ENCODE measurements at regions not wholly inside any gene's neighbourhood (a gene's known extent, or its start where the extent isn't known, plus 50 kb on each side); places are given as distances from the start of the nearest gene placed in this dataset.

DNA sequence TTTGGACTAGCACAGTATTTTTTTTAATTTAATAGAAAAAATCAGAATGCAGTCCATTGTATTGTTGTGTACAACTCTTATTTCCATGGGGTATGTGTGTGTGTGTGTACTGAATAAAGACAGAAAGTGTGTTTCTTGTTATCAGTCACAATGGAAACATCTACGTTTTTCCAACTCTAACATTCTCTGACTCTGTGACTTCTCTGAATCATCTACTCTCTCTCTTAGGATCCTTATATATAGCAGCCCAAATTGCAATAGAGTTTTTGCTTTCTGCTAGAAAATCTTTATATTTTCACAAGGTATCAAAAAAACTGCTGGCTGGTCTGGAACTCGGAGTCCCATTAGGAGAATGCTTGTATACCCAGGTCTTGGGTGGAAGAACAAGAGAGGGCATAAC, 138.9 kb upstream of the ARID2 start:
- DNase-seq: no peak

DNA sequence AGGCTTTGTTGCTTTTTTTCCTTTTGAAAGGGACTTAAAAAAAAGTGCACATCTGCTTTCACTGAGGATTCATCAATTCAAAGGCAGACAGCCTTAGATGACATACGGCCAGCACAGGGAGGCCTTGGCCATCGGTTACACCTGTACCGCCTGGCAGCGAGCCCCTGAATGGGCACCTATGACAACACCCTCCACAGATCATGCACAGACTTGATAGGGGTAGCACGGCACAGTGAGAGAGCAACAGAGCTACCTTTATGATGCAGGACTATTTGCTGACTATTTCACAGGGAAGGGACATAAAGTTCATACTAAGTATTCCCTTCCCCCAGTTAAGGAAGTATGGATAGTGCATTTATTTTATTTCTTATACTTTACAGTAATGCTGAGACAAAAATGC, 137.9 kb upstream of the ARID2 start:
- DNase-seq: no peak

DNA sequence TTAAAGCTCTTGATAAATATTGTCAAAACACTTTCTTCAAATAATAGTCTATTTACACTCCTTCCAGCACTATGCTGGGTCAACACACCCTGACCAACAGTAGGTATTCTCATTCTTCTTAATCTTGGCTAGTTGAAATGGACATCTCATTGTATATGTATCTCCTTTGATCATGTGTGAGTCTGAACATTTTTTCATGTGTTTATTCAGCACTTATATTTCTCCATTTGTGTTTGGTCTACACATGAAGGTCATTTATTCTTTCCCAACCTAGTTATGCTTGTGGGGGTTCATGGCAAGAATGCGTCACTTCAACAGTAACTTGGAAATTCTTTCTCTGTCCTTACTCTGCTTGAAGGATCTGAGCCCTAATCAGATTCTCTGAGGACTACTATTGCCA, 133.1 kb upstream of the ARID2 start:
- no peak for DNase-seq

DNA sequence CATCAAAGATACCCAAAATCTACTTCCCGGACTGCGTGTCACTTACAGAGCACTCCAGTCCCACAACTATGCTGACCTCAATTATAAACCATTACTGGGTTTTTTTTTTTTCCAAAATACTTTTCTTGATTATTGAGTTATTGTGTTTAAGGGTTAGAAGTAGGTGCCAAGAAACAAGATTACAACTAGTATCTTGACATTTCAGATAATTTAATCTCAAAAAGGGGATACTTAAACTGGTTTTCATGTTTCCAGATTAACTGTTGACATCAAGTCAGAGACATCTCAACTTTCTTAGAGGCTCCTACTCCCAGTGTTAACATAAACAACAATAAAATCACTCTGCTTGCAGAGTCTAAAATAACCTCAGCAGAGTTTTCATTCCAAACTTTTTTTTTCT, 131.2 kb upstream of the ARID2 start:
- no peak for DNase-seq

DNA sequence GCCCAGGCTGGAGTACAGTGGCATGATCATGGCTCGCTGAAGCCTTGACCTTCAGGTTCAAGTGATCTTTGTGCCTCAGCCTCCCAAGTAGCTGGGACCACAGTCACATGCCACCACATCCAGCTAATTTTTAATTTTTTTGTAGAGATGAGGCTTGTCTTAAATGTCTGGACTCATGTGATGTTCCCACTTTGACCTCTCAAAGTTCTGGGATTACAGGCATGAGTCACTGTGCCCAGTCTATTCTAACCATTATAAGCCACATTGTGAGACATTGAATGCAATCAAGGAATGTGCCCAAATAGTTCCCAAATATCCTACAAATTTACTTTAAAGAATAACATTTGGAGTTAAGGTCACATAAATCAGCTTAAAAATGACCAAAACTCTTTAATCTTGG, 130.7 kb upstream of the ARID2 start:
- no peak for DNase-seq

DNA sequence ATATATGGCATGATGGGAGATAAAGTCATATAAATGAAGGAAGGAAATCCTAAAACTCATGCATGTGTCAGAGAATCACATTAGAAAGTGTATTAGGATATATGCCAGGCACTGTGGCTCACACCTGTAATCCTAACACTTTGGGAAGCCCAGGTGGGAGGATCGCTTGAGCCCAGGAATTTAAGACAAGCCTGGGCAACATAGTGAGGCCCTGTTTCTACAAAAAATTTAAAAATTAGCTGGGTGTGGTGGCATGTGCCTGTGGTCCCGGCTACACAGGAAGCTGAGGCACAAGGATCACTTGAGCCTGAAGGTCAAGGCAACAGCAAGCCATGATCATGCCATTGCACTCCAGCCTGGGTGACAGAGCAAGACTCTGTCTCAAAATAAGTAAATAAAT, 130.3 kb upstream of the ARID2 start:
- DNase-seq: no peak

DNA sequence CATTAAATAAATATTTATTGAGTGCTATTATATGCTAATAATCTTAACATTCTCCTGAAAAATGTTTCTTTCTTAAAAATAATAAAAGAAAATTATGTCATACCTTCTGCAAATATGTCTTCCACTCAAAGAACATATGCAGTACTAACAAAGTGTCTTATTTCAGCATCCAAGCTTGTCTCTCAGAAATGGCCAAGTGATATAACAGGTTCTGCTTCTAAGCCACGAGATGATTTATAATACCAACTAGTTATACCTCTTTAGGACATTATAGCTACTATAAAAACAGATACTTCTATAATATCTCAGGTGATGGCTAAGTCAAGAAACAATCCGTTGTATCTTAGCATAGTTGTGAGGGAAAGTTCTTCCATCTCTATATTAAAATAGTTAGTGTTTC, 128.1 kb upstream of the ARID2 start:
- DNase-seq: no peak

DNA sequence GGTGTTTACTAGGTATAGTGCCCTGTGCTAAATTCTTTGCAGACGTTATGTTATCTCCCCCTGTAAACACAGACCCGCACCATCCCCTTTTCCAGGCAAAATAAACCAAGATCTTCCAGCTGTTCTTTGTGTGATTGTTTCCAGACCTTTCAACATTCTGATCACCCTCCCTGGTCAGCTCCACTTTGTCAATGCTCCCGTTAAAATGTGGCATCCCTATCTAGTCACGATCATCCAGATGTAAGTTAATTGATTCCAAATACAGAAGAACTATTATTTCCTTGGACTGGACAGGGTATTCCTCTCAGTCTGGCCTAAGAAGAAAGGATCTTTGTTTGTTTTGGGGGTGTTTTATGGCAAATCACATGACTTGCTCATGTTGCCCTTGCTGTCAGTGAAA, 127.6 kb upstream of the ARID2 start:
- no peak for DNase-seq

DNA sequence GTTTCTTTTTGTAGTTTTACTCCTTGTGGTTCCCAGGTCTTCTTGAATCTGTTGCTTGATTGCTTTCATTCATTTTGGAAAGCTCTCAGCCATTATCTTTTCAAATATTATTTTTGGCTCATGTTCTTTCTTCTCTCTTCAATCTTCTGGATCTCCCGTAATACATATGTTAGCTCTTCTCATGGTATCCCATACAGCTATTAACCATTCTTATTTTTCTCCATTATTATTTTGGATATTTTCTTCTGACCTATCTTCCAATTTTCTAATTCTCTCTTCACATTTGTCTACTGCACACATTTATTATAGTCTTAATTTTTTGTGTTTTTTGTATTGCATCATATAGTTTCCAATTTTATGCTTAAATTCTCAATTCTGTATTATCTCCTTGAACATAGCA, 123.9 kb upstream of the ARID2 start:
- DNase-seq: no peak

DNA sequence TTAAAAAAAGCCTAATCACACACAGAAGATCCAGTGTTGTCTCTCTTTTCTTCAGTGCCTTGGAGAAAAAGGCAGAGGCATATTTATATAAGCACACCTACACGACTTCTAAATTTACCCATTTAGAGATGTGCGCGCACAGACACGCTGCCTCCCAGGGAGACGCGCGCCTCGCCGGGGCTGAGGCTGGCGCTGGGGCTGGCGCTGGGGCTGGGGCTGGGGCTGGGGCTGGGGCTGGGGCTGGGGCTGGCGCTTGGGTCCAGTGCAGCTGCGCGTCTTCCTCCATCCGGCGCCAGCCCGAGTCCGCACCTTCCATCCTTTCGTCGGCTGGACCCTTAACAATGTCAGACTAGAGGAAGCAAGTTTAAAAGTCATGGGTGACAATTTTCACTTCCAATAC, 118.4 kb upstream of the ARID2 start:
- DNase-seq: no peak

DNA sequence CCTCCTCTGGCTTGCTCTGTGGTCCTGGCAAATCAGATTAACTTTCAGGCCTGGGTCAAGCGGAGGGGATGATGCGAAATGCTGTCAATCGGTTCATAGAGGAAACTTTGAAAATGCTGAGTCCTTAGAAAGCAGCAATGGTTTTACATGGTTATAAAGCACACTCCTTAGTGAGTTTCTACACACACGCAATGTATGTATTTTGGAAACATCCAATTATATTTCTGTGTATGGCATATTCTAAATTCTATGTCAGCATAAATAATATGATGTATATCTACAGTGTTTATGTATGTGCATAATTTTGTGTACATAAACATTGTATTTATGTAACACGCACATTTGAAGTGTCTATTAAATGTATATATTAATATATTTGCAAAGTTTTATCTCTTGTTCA, 118.0 kb upstream of the ARID2 start:
- no peak for DNase-seq

DNA sequence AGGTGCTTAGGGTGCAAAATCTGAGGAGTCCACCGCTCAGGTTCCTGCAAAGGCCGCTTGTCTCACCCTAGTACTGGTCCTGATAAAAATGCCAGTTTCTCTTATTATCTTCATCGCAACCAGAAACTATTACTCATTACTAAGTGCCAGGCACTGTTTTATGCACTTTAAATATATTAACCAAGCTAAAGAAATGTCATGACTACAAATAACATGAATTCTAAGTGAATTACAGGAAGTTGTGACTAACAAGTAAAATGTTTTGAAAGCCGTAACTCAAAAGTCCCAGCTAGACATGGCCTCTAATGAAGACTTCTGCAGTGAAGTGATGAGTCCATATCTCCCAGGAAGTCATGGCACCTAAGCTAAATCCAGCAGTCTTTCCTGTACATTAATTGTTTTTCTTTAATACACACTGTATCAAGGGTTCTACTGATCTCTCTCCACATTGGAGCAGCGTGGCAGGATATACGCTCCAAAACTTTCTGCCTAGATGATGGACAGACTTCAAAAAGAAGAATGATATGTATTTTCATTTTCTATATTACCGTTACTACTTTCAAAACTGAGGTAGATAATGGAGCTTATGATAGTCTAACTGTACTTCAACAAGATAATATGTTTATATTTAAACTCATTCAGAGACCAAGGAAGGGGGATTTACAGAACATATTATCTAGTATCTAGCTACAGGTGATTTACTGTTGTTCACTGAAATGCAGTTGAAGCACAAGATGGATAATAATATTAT, 117.3 kb upstream of the ARID2 start:
- no peak for DNase-seq

DNA sequence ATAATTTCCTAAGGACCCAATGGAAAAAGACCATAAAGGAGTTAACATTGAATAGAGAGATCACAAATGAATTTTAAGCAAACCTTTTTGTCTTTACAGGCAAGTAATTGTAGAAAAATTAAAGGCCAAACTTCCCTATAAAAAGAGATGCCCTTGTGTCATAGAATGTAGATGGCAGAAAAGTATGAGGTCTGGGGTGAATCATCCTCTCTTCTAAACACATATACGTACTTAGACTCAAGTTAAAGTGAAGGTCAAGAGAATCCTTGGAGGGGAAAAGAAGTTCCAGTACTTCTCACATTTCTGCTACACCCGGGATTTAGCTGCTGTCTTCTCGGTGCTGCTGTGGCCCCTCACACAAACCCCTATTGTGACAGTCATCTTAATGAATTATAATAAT, 116.2 kb upstream of the ARID2 start:
- DNase-seq: no peak

DNA sequence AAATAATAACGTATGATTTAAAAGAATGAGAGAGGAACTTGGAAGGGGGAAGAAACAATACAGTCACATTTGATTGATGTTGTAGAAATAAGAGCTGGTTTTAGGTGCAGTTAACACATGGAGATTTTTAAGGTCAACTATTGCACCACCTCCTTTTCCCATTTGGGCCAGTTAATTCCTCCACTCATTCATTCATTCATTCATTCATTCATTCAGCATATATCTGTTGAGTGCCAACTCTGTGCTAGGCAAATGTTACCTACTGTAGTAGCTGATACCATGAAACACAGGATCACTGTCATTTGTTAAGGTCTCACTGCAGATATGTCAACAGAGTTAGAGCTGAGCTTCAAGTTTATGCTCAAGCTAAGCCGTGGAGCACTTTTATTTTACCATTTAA, 115.7 kb upstream of the ARID2 start:
- no peak for DNase-seq

DNA sequence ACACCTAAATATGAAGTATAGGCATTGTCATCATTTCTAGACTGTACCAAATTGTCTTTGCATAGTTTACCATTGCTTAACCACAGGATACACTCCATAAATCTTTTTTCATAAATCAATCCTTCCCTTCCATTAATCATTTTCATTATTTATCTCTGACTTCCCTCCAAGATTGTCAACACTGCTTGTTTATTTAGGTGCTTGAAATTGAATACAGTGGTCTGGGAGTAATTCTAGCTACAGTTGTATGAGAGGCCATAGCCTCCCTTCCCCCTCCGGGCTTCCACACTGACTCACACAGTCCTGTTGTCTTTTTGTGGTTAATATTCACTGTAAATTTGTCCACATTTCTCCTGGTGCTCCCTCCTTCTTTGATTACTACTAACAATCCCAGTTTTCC, 114.2 kb upstream of the ARID2 start:
- DNase-seq: peak; percentile 62

DNA sequence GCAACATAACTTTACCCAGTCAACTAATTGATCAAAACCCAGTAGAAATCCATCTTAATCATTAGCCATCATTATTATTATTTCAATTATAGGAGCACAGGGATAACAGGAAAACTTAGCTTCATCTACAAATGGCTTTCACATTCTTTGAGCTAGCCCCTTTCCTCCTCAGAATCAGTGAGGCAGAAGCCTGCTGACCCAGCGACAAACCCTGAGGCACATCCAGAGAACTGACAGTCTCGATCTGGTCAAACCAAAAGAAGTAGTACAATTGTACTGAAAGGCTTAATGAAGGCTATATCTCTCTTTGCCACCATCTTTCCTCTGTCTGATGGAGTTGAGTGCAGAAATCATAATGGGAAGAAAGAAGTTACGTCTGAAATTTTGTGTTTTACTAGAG, 109.8 kb upstream of the ARID2 start:
- DNase-seq: no peak

DNA sequence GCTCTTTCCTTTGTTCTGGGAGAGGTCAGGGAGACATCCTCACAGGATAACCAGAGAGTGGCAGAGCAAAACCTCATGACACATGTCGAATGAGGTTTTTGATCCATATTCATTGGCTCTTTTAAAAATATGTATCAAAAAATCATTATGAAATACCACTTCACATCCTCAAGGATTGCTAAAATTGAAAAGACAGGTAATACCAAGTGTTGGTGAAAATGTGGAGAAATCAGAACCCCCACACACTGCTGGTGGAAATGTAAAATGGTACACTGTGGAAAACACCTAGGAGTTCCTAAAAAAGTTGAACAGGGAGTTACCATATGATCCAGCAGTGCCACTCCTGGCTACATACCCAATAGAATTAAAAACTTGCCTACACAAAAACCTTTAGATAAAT, 107.8 kb upstream of the ARID2 start:
- no peak for DNase-seq

DNA sequence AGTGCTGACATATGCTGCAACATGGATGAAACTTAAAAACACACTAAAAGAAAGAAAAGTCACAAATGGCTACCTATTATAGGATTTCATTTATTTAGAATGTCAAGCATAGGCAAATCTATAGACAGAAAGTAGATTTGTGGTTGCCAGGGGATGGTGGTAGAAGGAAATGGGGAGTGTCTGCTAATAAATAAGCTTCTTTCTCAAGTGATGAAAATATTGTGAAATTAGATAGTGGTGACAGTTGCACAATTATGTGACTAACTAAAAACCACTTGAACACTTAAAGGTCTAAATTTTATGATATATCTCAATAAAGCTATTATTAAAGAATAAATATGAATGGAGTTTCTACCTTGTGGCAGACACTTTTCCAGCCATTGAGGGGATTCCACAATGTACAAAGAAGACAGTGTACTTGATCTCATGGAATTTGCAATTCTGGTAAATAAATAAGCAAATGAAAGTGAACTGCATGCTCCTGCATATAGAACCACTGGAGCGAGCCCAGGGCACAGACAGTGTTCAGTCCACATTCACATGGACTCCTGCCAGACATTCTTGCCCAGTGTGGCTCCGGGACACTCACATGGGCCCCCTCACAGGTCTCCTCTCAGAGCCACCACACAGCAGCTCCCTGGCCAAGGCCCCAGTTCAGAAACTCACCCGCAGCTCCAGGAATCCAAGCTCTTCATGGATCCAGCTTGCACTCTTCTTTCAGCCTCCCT, 107.1 kb upstream of the ARID2 start:
- DNase-seq: no peak

DNA sequence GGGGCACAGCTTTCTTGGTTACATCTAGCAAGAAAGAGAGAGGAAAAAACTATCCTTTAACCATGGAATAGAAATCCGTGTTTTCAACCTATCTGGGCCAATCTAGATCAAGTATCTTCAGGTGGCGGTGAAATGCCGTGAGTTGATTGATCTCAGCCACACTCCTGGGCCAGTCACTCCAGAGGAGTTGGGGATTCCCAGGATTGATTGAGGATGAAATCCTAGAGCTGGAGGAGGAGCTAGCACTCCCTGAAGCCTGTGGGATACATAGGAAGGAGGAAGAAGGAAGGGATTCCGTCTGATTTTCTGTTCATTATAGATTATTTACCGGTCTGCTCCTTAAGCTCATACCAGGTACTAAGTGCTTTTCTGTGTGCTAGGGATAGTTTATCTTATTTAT, 106.3 kb upstream of the ARID2 start:
- no peak for DNase-seq

DNA sequence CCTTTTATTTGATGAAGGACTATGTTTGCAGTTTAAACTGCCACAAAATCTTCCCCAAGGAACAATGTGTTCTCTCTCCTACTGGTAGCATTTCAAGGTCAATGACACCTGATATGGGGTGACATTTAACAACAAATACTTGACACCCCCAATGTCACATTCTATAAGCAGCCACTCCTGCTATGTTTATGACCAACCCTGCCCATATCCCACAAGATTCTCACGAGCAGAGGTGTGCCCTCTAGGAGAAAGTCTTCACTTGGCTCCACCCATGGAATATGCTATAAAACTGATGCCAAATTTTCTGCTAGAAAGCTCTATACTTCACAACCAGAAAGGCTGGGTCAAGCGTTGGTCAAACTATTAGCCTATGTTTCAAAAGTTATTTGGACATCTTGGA, 105.6 kb upstream of the ARID2 start:
- no peak for DNase-seq

DNA sequence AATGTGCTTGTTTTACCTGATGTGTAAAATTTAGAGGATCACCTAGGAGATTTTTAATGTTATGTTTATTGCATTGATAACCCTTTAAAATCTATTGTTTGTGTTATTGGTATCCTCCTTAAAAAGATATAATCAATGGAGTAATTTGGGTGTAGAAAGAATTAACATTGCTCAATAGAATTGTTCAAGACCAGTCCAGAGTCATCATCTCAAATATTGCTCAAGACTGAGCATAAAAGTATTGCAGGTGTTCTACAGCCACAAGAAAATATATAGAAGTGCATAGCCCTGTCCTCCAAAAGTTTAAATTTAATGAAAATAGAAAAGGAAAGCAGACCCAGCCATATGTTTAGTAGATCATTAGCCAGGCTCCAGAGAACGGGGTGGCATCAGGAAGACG, 102.5 kb upstream of the ARID2 start:
- DNase-seq: no peak

DNA sequence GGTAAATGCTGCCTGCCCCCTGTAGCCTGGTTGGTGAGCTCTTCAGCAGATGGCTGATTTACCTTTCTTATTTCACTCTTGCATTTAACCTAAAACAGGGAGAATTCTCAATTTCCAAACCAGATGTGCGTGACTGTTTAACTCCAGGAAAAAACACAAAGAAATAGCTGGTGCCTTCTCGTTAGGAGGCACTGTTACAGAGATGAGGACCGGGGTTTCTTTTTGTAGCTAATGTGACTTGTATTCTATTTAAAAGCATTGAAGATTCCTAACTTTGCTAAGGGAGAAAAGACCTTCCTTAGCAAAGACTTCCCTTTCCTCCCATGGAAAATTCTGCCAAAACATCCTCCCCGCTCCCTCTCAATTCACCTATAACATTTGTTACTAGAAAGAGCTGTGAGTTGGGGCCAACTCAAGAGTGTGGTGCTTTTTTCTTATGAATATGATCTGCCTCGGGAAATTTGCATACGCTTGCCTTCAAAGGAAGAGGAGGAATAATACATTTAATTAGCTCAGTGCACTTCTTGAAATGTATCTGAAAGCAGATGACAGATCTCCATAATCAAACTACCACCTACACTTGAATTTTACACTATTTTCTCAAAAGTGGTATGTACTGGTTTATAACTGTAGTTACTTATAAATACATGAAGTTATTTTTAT, 102.0 kb upstream of the ARID2 start:
- DNase-seq: no peak

DNA sequence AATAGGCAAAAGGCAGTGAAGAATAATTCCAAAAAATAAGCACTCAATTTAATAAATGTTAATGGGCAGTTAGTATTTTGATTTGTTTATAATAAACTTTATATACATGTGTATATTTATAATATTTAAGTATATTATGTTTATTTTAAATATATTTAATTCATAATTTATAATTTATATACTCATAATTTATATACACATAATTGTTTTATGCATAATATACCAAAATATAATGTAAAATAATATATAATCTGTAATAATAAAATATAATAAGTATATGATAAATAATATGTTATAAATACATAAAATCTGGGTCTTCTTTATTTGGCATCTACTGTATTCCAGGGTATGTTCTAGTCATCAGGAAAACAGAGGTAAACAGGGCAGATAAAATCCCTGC, 100.2 kb upstream of the ARID2 start:
- no peak for DNase-seq

DNA sequence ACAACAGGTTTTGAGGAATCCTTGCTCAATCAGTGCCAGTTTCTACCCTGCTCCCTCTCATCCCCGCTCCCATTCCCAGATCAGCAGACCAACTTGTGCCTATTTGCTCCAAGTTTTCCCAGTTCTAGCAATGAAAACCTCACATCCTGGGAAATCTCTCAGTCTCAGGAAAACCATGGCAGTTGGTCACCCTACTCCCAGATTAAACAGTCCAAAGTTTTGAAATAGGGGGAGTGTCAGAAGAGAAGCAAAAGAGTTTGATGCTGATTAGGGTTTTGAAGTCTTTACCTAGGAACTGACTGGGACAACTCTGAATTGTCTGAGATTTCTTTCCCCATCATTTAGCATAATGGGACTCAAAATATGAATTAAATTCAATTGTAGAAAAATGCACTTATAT, 95.8 kb upstream of the ARID2 start:
- DNase-seq: no peak

Measured in COR-L47 (cell line).